Esophagus muscularis mucosa (tissue), 4 donors: ENCODE measurements at regions not wholly inside any gene's neighbourhood (a gene's known extent, or its start where the extent isn't known, plus 50 kb on each side); places are given as distances from the start of the nearest gene placed in this dataset.

ENCODE experiments used
- DNase-seq: peaks from one replicate; pipeline ENCODE4 v3.0.0-alpha.2; 2017; ENCODE audit errors: extremely low spot score
- H3K27ac ChIP-seq, 4 donors: fragments of 200-600 bp; sonication (generic); replicated peaks in 1 of 4; 1 replicate in 3 of 4; 2 replicates in 1 of 4; pipeline ENCODE4 v1.5.1; 2016 to 2019; ENCODE audit warnings: mild to moderate bottlenecking in 1 of 4
- H3K27me3 ChIP-seq, 4 donors: fragments of 200-600 bp; sonication (generic); one replicate each; pipeline versions ENCODE4 v1.5.1 to v1.6.0; 2016 to 2019
- H3K36me3 ChIP-seq, 4 donors: fragments of 200-600 bp; sonication (generic); one replicate each; pipeline ENCODE4 v1.5.1; 2016 to 2019
- H3K4me1 ChIP-seq, 4 donors: fragments of 200-600 bp; sonication (generic); one replicate each; pipeline ENCODE4 v1.5.1; 2016 to 2019
- H3K4me3 ChIP-seq, 4 donors: fragments of 200-600 bp; sonication (generic); 1 replicate in 2 of 4; 2 replicates in 2 of 4; pipeline ENCODE4 v1.5.1; 2016 to 2019; ENCODE audit warnings: mild to moderate bottlenecking in 4 of 4, moderate library complexity in 1 of 4
- H3K9me3 ChIP-seq, 4 donors: fragments of 200-600 bp; sonication (generic); 1 replicate in 3 of 4; 2 replicates in 1 of 4; pipeline ENCODE4 v1.5.1; 2016 to 2019
- CTCF ChIP-seq, 3 experiments: fragments of 200-600 bp in 2 of 3; fragments of 450-650 bp in 1 of 3; sonication (generic) in 2 of 3; IDR thresholded peaks; one replicate each; pipeline ENCODE4 v1.5.1; 2017 to 2019; ENCODE audit warnings: antibody characterized with exemption in 3 of 3, mild to moderate bottlenecking in 2 of 3, moderate library complexity in 1 of 3
- EP300 ChIP-seq: sonication (generic); formaldehyde crosslinking; IDR thresholded peaks from one replicate; pipeline ENCODE4 v1.6.1; 2017; ENCODE audit warnings: antibody characterized with exemption
- POLR2A ChIP-seq: fragments of 450-650 bp; IDR thresholded peaks from one replicate; pipeline ENCODE4 v1.6.1; 2017; ENCODE audit warnings: antibody characterized with exemption, moderate library complexity, mild to moderate bottlenecking, low read depth
- POLR2AphosphoS5 ChIP-seq, 2 donors: sonication (generic); formaldehyde crosslinking; IDR thresholded peaks; one replicate each; pipeline ENCODE4 v1.6.1; 2017; ENCODE audit warnings: antibody characterized with exemption in 2 of 2
- WGBS: methylation state at CpG from one replicate; pipeline ENCODE4 v1.1.5; 2018; 5-methylcytosine and 5-hydroxymethylcytosine counted together
- intact Hi-C: fragments of 100-400 bp; cut with DNase I; formaldehyde crosslinking; loops from one replicate; pipeline ENCODE4 v1.15.1; 2023

- WGBS: 72% methylated on average over 9 of the region's 9 CpGs
- Histone ChIP-seq H3K9me3 (no peaks in the 10 kb centered on the region), H3K27me3 (no peaks in the 10 kb centered on the region), H3K36me3 (no peaks in the 10 kb centered on the region), H3K27ac (peak overlapping the region in 1 of 4 donors; percentile 4), H3K4me1 (peaks cover 0 to 11% (median 10%) of the 10 kb centered on the region in 4 donors), H3K4me3 (no peak overlapping the region)
- intact Hi-C loops: no loop called here
- DNase-seq: no peak
- TF ChIP-seq CTCF (IDR thresholded peaks at IDR 0.05): no peak
- TF ChIP-seq EP300: no peak
- no peak for TF ChIP-seq POLR2A
- TF ChIP-seq POLR2AphosphoS5 (IDR thresholded peaks at IDR 0.05): no peak
Observed at GRCh38 chr10:4181081-4181480, 396.1 kb upstream of the KLF6 start.

GRCh38 chr10:4177791-4178190 is 392.8 kb upstream of the KLF6 start:
- H3K27ac ChIP-seq: peak overlapping the region in 1 of 4 donors; percentile 29
- WGBS: 29% methylated on average over 3 of the region's 3 CpGs
- peaks cover 0 to 5% (median 0%) of the 10 kb centered on the region in 4 donors for H3K9me3 ChIP-seq
- H3K27me3 ChIP-seq: no peaks in the 10 kb centered on the region
- no peak for DNase-seq
- intact Hi-C loops: no loop called here
- H3K4me1 ChIP-seq: peaks cover 0 to 11% (median 10%) of the 10 kb centered on the region in 4 donors
- H3K36me3 ChIP-seq: no peaks in the 10 kb centered on the region
- no peak overlapping the region for H3K4me3 ChIP-seq
- TF ChIP-seq POLR2AphosphoS5 (IDR thresholded peaks at IDR 0.05) (no peak), EP300 (no peak), POLR2A (no peak), CTCF (IDR thresholded peaks at IDR 0.05) (no peak)

GRCh38 chr10:4176500-4177281 is 391.7 kb upstream of the KLF6 start:
- H3K4me3 ChIP-seq: no peak overlapping the region
- DNase-seq: peak; percentile 45
- peak overlapping the region in 2 of 4 donors; percentile 23 to 29 for H3K27ac ChIP-seq
- TF ChIP-seq POLR2A (no peak), POLR2AphosphoS5 (IDR thresholded peaks at IDR 0.05) (no peak), EP300 (no peak), CTCF (IDR thresholded peaks at IDR 0.05) (no peak)
- no peaks in the 10 kb centered on the region for H3K27me3 ChIP-seq
- intact Hi-C loops: no loop called here
- H3K4me1 ChIP-seq: peaks cover 0 to 11% (median 10%) of the 10 kb centered on the region in 4 donors
- no peaks in the 10 kb centered on the region for H3K36me3 ChIP-seq
- WGBS: 82% methylated on average over 5 of the region's 5 CpGs
- peaks cover 0 to 5% (median 0%) of the 10 kb centered on the region in 4 donors for H3K9me3 ChIP-seq

GRCh38 chr10:4174197-4174596 is 389.2 kb upstream of the KLF6 start:
- TF ChIP-seq CTCF (IDR thresholded peaks at IDR 0.05) (no peak), EP300 (no peak), POLR2AphosphoS5 (IDR thresholded peaks at IDR 0.05) (no peak), POLR2A (no peak)
- Histone ChIP-seq H3K36me3 (no peaks in the 10 kb centered on the region), H3K27me3 (no peaks in the 10 kb centered on the region), H3K4me1 (peaks cover 0 to 11% (median 10%) of the 10 kb centered on the region in 4 donors), H3K9me3 (peaks cover 0 to 5% (median 0%) of the 10 kb centered on the region in 4 donors), H3K27ac (no peak overlapping the region), H3K4me3 (no peak overlapping the region)
- WGBS: 90% methylated on average over 8 of the region's 9 CpGs
- no peak for DNase-seq
- intact Hi-C loops: no loop called here
